Smooth muscle cell of the brain vasculature (primary cell): ENCODE measurements at regions not wholly inside any gene's neighbourhood (a gene's known extent, or its start where the extent isn't known, plus 50 kb on each side); places are given as distances from the start of the nearest gene placed in this dataset.
"Not testable (repeated sequence)": the region's sequence is repeated elsewhere in the genome, so short reads cannot be mapped to it uniquely, and the experiment has no call there.

Source experiments
- DNase-seq: peaks from one replicate; pipeline ENCODE4 v3.0.0-alpha.2; 2012; ENCODE audit warnings: low read depth, low spot score

DNA sequence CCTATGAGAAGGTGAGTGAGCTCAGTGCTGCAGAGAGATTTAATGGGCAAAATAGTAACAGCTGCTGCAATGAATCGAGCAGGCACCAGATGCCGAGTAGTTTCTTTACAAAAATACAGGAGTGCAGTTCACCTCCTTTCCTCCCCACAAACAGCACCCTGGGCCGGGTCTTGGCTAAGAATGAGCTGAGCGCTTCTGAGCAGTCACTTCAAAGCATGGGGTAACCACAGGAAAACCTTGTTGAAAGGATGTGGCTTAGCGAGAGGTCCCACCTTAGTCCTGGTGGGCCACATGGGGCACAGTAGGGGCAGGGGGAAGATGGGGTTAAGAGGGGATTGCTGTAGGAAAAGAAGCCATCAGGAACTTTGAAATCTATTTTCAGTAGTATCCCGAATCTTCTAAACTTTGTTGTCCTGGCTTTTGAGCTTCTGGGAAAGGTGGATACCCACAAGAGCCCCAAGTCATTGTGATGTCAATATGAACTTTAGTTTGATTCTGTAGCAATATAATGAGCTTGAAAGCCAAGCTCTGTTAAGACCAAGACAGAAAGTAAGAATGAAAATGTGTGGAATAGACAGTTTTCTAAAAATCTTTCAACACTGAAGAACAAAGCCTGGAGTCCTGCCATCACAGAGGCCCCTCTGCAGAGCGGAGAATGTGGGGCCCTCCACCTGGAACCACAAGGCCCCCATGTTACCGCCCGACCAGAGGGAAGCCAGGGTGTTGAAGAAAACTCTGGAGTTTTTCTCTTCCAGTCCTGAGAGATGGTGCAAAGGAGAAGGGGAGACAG is 101.0 kb upstream of the ZNF236 start:
- DNase-seq, result no peak

- DNase-seq, result no peak
These were observed 101.7 kb upstream of the ZNF236 start for GRCh38 chr18:76720683-76721082.

- DNase-seq, result no peak
These were observed 107.2 kb upstream of the ZNF236 start for GRCh38 chr18:76715012-76715610.

DNA sequence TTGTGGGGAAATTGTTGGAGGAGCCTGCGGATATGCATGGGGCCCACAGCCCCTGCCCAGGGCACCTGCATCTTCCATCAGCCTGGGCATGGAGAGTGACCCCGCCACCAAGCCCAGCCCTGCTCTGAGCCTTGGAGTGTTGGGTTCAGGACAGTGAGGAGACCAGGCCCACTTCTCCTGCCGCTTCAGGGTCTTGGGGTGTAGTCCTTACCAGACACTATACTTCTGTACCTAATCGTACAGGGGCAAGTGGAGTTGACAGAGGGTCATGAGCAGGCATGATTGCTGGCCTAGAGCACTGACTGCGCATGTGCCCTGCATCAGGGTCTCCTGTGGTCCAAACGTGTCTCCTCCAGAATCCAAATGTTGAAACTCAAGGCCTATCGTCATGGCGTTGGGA is 108.9 kb upstream of the ZNF236 start:
- DNase-seq, result no peak

- DNase-seq, result no peak
These were observed 109.7 kb upstream of the ZNF236 start for GRCh38 chr18:76712511-76713140.

- no peak for DNase-seq
These were observed 111.5 kb upstream of the ZNF236 start for GRCh38 chr18:76710646-76711520.

- peak; percentile 55 for DNase-seq
These were observed 112.4 kb upstream of the ZNF236 start for GRCh38 chr18:76709659-76710645.

DNA sequence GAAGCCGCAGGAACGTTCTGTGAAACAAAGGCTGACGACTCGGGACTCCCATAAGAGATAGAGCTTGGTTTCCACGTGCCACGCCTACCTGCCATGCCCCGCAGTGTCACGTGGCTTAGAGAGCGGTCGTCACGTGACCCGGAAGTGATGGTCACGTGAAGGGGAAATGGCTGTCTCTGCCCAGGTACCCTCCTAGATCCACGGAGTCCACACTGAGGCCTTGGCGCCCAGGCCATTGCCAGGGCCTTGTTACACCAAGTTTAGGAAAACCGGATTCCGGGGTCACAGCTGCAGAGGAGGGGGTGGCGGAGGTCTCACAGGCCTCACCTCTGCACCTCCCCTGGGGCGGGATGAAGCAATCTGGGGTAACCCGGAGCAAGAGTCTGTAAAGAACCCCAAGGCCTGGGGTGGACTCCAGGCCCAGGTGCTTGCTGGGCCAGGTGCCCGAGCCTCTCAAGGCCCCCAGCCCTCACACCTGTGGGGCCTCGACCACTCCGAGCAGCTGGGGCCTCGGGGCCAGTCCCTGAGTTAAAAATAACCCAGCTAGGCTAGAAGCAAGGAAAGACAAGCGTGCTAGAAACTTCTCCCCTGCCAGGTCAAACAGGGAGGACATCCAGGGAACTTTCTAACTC is 113.5 kb upstream of the ZNF236 start:
- DNase-seq, result no peak

GRCh38 chr18:76708071-76708721 is 114.2 kb upstream of the ZNF236 start:
- no peak for DNase-seq

DNA sequence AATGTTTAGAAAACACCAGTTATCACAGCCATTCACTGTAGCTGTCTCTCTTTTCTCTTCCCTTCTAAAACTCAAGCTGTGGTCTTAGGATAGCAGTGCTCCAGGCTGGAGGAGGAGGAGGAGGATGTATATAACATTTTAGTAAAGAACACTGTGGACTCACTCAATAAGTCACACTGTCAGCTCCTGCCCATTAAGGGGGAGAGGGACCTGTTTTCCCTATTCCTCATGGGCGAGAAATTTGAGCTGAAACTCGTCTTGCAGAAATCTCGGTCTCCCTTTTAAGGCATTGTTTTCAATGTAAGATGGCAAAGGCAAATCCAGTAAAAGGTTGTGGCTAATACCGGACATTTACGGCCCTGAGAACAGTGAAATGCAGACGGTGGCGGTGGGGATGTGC is 114.8 kb upstream of the ZNF236 start:
- DNase-seq, result no peak

DNA sequence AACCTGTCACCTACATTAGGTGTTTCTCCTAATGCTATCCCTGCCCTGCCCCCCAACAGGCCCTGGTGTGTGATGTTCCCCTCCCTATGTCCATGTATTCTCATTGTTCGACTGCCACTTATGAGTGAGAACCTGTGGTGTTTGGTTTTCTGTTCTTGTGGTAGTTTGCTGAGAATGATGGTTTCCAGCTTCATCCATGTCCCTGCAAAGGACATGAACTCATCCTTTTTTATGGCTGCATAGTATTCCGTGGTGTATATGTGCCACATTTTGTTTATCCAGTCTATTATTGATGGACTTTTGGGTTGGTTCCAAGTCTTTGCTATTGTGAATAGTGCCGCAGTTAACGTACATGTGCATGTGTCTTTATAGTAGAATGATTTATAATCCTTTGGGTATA is 117.8 kb upstream of the ZNF236 start:
- not testable (repeated sequence) for DNase-seq

- no peak for DNase-seq
These were observed 122.4 kb upstream of the ZNF236 start for GRCh38 chr18:76699923-76700322.

DNA sequence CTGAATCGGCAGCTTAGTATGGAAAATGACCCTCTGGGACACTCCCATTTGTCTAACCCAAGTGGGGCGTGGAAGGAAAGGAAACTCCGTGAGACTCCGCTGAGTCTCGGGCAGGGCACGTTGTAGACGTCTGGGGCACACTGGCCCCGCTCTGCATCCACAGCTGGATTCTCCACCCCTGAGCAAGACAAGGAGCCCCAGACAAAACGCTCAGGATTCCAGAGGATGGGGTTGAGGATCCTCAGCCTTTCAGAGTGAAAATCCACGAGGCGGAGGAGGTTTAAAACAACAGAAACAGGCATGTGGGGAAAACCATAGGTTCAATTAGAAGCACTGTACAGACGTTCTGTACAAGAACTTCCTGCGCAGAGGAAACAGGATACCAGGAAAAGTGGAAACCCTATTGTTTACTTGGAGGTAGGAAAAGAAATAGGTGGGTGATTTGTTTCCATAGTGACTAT is 124.9 kb upstream of the ZNF236 start:
- no peak for DNase-seq

- DNase-seq, result no peak
These were observed 130.6 kb upstream of the ZNF236 start for GRCh38 chr18:76691800-76692199.

DNA sequence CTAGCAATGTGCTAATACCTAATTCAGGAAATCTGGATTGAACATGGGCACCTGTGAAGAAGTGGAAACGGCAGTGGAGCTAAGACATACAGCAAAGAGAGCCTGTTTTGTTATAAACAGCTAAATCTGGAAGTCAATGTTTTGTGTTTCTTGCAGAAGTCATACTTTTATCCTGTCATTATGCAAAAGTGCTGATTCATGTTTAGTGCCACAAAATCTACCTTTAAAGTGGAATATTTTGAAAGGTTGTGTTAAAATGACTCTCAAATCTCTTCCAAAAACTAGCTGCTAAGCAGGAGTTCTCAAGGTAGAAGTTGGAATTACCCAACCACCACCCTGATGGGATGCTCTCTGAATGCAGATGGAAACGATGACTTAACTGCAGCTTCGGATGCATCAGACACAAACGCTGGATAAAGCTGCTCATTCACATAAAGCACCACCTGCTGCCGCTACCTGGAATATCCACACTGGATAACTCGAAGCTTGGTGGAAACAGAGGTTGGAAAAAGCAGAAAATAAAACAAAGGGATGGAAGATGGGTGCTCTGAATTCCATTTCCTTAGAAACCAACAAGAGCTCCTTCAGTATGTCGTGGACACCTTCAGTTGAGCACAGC is 132.6 kb upstream of the ZNF236 start:
- DNase-seq, result no peak

DNA sequence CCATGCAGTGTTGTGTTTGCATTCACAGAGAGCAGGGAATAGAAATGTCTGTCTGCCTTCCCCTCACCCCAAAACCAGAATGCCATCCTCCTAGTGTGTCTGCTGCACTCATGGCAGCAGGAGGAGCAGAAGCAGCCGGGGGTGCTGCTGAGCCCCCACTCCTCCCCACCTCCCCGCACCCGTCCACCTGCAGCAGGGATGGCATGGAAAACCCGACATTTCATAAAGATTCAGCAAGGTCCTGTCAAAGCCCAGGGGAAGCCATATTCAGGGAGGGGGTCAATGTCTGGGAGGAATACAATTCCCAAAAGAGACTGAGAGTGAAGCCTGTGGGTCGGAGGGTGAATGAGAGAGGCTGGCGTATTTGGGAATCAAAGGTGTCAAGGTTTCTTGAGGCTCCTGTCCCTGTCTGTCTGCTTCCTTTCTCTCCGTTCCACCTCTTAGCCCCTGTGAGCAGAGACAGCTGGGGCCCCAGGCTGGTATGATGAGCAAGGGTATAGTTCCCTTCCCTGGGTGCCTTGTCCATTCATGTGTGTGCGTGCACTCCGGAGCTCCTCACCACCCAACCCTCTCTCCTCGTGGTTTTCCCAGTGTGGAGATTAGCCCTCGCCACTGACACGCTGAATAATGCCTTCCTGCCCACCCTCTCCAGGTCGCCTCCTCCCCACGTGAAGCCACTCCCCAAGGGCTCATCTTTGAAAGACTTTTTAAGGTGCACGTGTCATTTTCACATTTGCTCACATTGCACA is 133.5 kb upstream of the ZNF236 start:
- no peak for DNase-seq

DNA sequence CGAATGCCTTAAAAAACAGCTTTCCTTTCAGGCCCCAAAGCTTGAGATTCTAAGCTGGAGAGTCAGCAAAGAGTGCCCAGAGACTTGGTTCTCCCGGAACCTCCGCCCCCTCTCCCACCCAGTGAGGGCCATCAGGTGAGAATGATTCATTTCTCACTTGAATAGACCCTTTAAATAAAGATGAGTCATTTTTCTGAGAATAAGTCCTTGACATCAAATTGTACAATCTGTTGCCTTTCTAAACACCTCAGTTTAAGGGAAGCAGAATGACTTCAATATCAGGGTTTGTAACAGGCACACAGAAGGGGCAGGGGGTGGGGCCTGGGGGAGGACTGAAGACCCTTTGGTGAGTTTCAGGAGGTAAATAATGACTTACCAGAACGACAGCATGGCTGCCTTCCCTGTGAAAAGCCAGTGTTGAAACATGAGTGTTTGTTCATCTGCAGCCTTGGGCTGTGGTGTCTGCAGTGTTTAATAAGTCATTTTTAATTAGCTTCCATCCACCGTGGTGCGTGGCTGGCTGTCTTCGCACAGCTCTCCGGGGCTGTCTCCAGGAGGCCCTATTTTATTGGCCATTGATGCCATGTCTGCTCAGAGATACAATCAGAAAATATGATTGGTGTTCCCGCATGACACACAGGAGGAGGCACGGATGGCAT is 134.9 kb upstream of the ZNF236 start:
- DNase-seq, result no peak

DNA sequence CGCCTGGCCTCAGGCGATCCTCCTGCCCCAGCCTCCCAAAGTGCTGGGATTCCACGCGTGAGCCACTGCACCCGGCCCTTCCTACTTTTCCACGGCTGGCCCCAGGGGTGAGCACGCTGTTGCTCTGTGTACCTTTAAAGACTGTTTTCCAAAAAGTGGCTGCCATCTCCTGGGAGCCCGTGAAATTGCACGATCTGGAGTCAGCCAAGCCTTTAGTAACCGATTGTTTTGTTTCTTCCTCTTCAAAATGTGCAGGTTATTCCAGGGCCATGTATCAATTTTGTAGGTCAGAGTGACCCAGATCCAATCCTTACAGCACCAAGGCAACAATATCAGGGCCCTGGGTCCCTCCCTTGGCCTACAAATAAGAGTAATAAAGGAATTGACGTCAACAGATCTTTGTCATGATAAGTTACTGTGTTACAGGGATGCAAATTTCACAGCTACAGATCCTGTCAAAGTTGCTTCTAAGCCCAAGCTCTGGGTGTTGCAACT is 135.6 kb upstream of the ZNF236 start:
- DNase-seq, result peak; percentile 21
